ENCODE measurements at regions not wholly inside any gene's neighbourhood (a gene's known extent, or its start where the extent isn't known, plus 50 kb on each side); places are given as distances from the start of the nearest gene placed in this dataset.

DNA sequence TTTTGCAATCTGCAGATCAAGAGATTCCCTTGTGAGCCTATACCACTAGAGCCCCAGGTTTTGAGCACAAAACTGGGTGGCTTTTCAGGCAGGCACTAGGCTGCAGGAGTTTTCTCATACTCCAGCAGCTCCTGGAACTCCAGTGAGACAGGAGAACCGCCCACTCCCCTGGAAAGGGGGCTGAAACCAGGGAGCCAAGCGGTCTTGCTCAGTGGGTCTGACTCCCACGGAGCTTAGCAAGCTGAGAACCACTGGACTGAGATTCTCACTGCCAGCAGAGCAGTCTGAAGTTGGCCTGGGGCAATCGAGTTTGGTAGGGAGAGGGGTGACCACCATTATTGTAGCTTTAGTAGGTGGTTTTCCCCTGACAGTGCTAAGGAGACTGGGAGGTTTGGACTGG lies 313.8 kb upstream of the TEX13C start:
- H3K9me3 ChIP-seq: no peaks in the 10 kb centered on the region
- H3K27ac ChIP-seq: no peak overlapping the region
- TF ChIP-seq, protein P1, sequence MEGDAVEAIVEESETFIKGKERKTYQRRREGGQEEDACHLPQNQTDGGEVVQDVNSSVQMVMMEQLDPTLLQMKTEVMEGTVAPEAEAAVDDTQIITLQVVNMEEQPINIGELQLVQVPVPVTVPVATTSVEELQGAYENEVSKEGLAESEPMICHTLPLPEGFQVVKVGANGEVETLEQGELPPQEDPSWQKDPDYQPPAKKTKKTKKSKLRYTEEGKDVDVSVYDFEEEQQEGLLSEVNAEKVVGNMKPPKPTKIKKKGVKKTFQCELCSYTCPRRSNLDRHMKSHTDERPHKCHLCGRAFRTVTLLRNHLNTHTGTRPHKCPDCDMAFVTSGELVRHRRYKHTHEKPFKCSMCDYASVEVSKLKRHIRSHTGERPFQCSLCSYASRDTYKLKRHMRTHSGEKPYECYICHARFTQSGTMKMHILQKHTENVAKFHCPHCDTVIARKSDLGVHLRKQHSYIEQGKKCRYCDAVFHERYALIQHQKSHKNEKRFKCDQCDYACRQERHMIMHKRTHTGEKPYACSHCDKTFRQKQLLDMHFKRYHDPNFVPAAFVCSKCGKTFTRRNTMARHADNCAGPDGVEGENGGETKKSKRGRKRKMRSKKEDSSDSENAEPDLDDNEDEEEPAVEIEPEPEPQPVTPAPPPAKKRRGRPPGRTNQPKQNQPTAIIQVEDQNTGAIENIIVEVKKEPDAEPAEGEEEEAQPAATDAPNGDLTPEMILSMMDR (IDR thresholded peaks at IDR 0.05): no peak
- TF ChIP-seq POLR2A (IDR thresholded peaks at IDR 0.05): no peak

DNA sequence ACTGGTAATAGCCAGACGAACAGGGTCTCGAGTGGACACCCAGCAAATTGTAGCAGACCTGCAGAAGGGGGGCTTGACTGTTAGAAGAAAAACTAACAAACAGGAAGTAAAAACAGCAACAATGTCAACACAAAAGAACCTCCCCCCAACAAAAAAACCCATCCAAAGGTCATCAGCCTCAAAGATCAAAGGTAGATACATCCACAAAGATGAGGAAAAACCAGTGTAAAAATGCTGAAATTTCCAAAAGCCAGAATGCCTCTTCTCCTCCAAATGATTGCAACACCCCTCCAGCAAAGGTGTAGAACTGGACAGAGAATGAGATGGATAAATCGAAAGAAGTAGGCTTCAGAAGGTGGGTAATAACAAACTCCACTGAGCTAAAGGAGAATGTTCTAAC lies 313.0 kb upstream of the TEX13C start:
- no peak for TF ChIP-seq POLR2A (IDR thresholded peaks at IDR 0.05)
- TF ChIP-seq, protein P1 (IDR thresholded peaks at IDR 0.05): no peak
- Histone ChIP-seq H3K4me3 (no peak overlapping the region), H3K9me3 (no peaks in the 10 kb centered on the region), H3K36me3 (no peaks in the 10 kb centered on the region), H3K27me3 (no peaks in the 10 kb centered on the region), H3K4me1 (no peaks in the 10 kb centered on the region), H3K27ac (no peak overlapping the region)
- DNase-seq: no peak

More for the DNA sequence above, 313.8 kb upstream of the TEX13C start:
- Histone ChIP-seq H3K36me3 (no peaks in the 10 kb centered on the region), H3K27me3 (no peaks in the 10 kb centered on the region), H3K4me3 (no peak overlapping the region), H3K4me1 (no peaks in the 10 kb centered on the region)
- no peak for DNase-seq

DNA sequence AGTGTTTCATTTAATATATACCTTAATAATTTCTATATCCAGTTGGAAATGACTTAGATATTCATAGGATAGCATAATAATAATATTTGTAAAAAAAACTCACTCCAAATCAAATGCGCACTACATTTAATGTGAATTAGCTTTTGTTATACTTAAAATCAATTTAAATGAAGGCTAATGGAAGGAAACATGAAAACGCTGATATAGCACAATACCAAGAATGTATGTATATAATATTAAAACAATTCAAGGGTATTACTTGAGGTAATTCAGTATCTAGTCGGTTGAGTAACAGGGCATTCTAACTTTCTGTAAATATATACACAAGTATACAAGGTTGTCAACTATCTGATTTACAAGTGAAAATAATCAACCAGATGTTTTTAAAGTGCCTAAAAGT lies 307.1 kb upstream of the TEX13C start:
- Histone ChIP-seq H3K4me3 (no peak overlapping the region), H3K27ac (no peak overlapping the region), H3K27me3 (no peaks in the 10 kb centered on the region), H3K4me1 (no peaks in the 10 kb centered on the region), H3K36me3 (no peaks in the 10 kb centered on the region), H3K9me3 (no peaks in the 10 kb centered on the region)
- no peak for DNase-seq
- no peak for TF ChIP-seq POLR2A (IDR thresholded peaks at IDR 0.05)

DNA sequence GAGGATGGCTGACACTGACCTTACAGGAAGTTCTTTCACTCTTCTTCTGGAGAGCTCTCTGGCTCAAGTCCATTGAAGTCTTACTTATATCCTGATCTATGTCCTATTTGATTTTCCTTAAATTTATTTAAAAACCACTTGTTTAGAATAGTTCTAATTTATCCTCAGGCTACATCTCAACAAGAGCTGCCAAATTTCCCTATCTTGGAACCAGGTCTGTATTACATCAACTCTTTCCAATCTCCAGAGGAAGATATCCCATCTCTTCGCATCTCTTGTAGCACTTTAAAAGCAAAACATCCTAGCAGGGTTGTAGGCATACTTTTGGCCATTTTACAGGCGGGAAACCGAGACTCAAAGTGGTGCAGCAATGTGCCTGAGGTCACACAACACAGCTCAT lies 290.5 kb upstream of the TEX13C start:
- no peaks in the 10 kb centered on the region for H3K27me3 ChIP-seq
- H3K4me1 ChIP-seq: no peaks in the 10 kb centered on the region
- no peak overlapping the region for H3K4me3 ChIP-seq
- no peaks in the 10 kb centered on the region for H3K9me3 ChIP-seq
- no peaks in the 10 kb centered on the region for H3K36me3 ChIP-seq
- no peak for DNase-seq
- H3K27ac ChIP-seq: no peak overlapping the region
- TF ChIP-seq POLR2A (IDR thresholded peaks at IDR 0.05): no peak
- TF ChIP-seq, protein P1 (IDR thresholded peaks at IDR 0.05): no peak
